GM18508 (cell line): ENCODE measurements at regions not wholly inside any gene's neighbourhood (a gene's known extent, or its start where the extent isn't known, plus 50 kb on each side); places are given as distances from the start of the nearest gene placed in this dataset.
"Not testable (repeated sequence)": the region's sequence is repeated elsewhere in the genome, so short reads cannot be mapped to it uniquely, and the experiment has no call there.

Experiments used
- ATAC-seq: cut with Tn5 transposase; IDR thresholded peaks from one replicate; pipeline ENCODE4 v1.9.1; 2021; ENCODE audit warnings: moderate number of reproducible peaks; ENCODE audit not compliant: insufficient read depth, unreplicated experiment

DNA sequence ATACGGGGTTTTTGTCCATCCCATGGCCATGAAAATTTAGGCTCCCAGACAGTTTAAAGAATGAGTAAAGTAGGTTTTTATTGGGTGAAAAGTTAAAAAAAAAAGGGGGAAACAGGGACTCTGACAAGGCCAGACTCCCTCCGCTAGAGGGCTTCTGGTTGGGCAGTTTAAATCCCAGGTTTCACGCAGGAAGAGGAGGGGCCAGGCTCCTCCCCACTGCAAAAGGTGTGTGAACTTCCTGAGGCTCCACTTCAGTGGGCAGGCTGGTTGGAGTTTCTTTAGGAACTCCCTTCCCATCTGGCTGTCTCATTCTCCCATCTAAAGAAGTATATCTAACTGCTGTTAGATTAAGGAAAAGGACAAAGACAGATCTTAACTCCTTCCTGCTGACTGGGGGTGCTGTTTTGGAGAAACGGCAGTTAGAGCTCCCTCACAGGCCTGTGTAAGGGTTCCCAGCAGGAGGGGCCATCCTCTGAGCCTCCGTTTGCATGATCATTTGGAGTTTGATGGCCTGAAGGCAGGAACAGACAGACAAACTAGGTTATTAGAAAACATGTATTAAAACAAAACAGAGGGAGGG, 1160.7 kb downstream of the CNTNAP5 start:
- ATAC-seq: no peak

DNA sequence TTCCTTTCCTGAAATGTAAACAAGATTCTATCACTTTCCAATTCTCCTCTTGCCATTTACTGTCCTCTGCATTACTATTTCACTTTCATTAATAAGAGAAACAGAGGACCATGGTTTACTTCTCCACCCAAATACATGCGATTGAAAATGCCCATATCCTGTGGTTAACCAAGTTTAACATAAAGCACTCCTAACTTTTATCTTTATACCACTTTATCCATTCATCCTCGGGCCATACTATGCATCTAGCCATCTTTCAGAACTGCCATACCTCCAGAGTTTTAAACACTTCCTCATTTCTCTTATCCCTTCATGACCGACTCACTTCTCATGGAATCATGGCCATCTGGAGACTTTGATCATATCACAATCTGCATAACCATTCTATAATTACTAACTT, 1182.3 kb downstream of the CNTNAP5 start:
- ATAC-seq: no peak

DNA sequence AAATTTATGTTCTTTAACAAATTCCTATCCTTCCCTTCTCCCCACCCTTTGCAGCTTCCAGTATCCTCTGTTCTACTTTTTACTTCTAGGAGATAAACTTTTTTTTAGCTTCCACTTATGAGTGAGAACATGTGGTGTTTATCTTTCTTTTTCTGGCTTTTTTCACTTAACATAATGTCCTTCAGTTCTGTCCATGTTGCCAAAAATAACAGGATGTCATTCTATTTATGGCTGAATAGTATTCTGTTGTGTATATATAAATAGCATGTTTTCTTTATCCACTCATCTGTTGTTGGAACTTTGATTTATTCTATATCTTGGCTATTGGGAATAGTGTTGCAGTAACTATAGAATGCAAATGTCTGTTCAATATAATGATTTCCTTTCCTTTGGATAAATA, 1191.2 kb downstream of the CNTNAP5 start:
- no peak for ATAC-seq

DNA sequence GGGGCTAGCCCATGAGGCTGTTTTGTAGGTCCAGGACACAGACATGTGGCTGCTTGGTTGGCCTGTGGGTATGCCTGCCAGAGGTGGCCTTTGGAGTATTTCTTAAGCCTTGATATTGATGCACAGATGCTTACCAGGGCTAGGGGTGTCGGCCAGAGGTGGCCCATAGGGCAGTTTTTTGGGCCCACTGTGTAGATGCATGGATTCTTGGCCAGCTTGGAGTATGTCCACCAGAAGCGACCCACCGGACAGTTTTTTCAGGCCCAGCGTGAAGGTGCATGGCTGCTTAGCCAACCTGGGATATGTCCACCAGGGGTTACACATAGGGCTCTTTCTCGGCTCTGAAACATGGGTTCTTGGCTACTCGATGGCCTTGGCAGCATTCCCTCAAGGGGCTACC, 1199.1 kb downstream of the CNTNAP5 start:
- ATAC-seq: no peak

DNA sequence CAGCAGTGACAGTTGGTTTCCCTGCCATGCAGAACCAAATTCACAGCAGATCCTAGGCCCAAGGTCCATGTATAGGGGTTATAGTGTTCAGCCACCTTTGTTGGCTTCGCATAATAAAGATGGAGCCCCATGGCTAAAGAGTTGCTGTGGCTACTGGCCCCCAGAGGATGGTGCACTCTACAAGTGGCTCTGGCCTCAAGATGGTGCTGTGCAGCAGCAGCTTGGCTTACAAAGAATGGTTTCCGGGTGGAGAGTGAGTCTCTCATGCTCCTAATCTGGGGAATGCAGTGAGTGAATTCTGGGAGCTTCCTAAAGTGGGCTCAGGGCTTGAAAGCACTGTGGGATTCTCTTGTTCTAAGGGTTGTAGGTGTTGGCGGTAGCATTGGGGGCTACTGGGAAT, 1199.7 kb downstream of the CNTNAP5 start:
- ATAC-seq: no peak

DNA sequence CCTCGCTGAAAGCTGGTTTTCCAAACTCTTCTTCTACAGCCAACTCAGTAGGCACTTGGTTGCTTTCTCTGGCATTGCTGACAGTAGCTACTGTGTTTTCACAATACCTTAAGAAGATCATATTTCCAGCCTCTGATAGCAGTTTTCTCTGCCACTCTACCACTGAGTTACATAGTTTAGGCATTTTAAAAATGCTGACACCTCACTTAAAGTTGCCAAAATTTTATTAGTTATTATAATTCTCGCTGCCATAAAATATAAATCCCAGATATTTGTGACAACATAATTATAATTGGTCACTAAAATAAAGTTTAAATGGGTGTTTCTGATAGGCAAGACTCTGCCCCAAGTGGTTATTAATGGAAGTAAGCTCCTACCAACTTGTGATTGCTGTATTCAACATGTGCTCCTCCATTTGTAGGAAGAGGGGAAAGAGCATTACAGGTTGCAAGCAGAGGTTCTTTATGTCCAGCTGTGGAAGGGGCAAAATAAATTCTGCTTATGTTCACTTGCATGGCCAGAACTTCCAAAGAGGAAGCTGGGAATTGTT, 1202.8 kb downstream of the CNTNAP5 start:
- ATAC-seq: no peak

DNA sequence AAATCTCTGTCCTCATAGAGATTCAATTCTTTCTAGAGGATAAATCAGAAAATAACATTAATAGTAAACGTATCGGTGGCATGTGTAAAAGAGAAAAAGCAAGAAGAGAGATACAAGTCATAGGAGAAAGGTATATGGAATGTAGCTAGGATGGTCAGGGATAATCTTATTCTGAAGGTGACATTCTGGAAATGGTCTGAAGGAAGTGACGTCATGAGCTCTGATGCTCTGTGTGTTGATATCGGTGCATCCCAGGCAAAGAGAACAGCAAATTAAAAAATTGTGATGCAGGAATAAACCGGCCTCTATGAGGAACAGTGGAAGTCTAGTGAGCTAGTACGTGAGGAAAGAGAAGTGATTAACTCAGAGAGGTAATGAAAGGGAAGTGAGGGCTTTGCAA, 1215.8 kb downstream of the CNTNAP5 start:
- no peak for ATAC-seq

DNA sequence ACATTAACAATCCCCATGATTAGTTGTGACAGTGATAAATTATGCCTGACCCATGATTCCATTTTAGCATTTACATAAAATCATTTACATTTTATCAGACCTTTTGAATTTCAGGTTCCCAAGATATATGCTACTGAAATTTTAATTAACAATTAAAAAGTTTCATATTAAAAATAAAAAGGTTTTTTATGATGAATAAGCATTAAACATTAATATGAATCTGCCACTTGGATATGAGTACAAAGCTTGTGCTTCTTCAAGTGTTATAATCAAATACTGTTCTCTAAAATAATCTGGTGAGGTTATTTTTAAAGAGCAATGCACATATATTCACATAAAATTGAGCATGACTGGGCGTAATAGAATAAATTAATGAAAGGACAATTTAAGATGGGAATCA, 1218.0 kb downstream of the CNTNAP5 start:
- no peak for ATAC-seq

DNA sequence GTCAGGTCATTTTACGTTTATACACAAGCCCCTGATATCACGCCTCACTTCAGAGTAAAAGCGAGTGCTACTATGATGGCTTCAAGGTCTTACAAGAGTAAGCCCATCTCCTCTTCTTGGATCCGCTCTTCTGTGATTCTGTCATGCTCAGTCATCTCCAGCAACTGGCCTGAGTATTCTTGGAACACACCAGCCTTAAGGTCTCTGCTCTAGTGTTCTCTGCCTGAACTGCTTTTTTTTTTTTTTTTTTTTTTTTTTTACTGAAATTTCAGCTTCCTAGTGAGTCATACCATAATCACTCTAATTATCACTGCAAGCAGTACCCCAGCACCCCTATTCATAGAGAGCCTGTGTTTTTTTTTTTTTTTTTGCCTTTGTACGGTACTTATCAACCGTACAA, 1228.9 kb downstream of the CNTNAP5 start:
- ATAC-seq: no peak

DNA sequence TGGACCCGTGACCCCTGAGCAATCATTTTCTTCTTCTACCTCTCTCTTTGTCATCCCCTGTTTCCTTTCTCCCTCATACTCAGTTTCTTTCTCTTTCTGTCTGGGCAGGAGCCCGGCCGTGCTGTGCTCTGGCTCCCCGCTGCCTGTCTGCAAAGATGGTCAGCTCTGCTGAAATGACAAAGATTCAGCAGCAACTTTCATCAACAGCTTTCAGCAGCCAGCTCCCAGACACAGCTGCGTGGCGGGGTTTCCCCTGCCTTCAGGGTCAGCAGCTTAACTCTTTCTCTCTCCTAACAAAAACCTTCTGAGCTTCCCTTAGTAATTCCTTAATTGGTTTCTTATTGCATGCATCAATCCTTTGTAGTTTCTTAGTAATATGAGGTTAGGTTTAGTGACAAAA, 1234.4 kb downstream of the CNTNAP5 start:
- no peak for ATAC-seq

DNA sequence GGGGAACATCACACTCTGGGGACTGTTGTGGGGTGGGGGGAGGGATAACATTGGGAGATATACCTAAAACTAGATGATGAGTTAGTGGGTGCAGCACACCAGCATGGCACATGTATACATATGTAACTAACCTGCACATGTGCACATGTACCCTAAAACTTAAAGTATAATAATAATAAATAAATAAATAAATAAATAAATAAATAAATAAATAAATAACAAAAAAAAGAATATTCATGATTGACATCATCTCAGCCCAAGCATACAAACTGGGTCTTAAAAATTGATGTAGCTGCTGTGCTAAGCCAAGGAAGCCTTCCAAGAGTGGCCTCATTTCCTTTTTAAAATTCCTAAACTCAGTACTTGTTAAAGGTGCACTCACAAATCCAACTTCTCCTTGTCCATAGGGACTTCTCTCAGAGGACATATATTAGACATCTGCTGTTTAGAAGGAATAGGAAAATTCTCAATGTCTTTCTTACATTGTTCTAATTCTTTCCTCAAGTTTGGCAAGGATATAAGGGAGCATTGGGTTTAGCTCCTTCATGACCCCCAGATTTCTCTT, 1235.4 kb downstream of the CNTNAP5 start:
- ATAC-seq: not testable (repeated sequence)

DNA sequence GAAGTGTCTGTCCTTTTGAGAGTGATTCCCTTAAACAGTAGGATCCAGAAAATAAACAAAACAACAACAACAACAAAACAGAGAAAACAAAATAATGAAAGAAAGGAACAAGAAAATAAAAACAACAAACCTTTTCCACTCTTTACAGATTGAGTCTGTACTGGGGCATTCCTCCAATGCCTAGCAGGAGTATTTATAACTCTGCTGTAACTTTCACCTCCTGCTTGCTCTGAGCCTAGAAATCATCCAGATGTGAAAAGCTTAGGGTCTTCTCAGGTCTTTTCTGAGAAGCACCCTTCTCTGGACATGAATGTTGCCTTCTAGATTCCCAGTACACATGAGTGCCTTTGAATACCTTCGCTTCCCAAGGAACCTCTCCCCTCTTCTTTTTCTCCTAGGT, 1239.4 kb downstream of the CNTNAP5 start:
- no peak for ATAC-seq

DNA sequence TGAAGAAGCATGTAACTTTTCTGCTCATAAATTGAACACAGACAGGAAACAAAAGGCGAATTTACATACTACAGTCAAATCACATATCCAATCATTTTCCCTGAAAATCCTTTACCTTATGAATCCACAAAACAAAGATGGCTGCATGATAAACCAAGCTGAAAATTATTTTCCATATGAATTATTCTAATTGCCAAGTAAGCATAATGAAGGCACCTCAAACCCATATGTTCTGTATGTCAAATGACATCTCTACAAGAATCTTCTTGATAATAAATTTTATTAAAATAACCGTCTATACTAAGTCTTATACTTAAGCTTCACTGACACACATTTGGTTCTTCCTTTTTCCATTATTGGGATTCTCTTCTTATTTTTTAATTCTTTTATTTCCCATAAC, 1242.6 kb downstream of the CNTNAP5 start:
- no peak for ATAC-seq

DNA sequence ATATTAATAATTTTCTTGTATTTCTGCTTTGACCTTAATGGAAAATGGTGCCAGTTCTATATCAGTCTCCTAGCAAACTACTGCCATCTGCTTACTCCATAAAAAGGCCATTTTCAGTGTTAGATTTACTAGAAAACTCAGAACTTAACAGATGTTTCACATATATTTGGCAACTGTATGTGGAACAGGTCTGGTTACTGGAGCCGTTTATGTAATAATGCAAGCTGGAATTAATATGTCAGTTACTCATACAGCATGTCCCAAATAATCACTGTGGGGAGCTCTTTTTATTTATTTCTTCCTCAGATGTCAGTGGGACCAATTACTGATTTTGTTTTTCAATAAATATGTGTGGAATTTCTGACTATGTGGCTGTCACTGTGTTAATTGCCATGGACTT, 1247.6 kb downstream of the CNTNAP5 start:
- no peak for ATAC-seq

DNA sequence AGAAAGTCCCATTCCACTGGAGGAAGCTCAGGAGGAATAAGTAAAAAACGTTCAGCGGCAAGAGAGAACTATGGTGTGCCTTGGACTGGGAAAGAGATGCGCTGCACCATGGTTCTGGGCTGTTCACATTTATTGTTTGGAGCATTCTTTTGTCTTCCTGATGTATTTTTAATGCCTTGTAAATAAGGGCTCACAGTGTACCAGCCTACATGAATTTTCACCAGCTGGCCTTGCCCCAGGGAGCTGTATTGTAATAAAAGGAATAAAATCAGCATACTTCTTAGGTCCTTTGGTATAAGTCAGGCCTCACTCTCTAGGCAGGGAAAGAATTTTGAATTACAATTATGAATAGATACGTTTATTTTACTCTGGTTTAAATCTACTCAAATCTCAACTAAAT, 1249.6 kb downstream of the CNTNAP5 start:
- ATAC-seq: no peak

DNA sequence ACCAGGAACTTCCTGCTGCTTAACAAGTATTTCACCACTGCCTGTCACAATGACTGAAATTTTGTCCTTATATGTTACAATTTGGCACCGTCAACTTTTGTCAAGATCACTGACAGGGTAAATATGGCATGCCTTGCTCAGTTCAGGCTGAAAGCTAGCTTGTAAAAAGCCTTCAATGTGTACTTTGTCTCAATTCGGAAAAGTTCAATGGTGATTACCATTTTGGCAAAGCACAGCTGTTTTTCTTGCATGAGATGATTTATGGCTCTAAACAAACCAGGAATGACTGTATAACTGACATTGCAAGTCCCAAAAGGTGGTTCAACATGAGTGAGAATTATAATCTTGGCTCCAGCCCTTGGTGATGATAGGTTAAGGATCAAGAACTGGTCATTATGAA, 1255.2 kb downstream of the CNTNAP5 start:
- no peak for ATAC-seq

DNA sequence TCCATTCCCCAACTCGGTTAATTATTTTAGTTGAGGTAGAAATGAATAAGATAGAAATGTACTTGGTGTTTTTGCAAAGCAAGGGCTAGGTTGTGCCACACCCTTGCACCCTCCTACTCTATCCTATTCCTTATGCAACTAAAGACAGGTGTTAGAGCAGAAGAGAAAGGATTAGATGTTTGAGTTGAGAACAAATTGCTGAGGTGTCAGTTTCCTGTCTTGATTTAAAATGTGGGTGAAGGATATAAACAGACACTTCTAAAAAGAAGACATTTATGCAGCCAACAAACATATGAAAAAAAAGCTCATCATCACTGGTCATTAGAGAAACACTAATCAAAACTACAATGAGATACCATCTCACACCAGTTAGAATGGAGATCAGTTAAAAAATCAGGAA, 1256.2 kb downstream of the CNTNAP5 start:
- ATAC-seq: no peak

DNA sequence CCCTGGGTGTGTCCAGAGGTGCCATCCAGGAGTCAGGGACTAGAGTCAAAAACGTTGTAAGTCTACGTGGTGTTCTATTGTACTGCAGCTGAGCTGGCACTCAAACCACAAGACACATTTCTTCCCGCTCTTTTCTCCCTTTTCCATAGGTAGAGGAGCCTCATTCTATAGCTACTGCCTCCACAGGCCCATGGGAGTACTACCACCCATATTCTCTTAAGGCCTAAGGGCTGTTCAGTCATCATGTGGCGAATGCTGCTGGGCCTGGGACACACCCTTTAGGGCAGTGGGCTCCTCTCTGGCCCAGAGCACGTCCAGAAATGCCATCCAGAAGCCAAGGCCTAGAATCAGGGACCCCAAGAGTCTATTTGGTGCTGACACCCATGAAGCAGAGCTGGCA, 1271.7 kb downstream of the CNTNAP5 start:
- no peak for ATAC-seq

DNA sequence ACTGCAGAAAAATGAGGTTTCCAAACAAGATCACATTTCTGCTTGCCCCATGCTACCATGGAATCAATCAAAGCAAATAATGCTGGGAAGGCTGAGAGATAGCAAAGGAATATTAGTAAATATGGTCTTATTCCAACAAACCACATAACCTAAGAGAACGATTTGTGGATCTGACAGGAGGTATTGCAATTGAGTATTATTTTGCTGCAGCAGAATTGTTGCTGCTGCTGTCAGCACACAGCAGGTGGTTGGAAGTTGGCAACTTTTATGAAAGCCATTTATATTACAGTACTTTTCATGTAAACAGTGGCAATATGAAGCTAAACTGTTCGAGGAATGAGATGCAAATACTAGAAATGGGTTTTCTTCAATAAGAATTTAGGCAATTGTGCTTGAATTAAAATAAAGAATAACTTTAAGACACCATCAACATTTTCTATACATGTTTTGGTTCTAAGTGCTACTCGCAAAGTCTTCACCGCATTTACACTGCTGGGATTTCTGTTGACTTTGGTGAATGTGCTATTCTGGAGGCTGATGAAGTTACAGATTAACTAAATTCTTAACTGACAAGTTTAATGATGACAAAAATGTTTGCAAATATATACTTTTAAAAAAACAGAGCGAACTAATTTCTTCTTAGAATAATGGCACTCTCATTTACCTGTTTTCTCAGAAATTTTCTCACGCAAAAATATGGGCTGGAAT, 1285.7 kb downstream of the CNTNAP5 start:
- no peak for ATAC-seq

DNA sequence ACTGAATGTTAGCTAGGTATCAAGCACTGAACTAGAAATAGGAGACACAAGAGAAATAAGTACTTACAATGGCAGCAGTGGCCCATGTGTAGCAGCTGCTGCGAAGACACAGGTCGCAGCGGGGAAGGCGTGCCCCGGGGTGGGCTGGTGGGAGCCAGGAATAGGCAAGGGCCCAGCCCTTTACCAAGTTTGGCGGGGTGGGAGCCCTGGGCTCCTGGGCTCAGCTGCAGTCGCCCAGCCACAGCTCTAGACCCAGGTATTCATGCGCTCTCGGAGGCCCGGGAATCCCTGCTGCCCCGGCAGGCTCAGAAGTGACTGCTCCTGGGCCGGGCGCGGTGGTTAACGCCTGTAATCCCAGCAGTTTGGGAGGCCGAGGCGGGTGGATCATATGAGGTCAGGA, 1287.3 kb downstream of the CNTNAP5 start:
- ATAC-seq: no peak

DNA sequence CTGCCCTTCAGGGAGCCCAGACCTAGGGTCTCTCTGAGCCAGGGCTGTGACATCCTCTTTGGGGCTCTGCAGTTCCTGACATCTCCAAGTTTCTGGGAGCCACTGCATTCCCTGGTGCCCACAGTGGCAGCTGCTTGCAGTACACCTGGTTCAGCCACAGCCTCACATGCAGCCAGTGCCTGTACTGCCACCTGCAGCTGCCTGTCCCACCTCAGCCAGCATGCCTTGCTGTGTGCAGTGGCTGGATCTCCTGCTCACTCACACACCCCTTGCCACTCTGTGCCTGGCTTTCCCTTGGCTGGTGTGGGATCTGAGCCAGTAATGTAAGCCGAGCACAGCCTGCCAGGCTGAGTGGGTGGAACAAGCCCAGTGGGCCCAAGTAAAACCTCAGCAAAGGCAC, 1288.7 kb downstream of the CNTNAP5 start:
- ATAC-seq: no peak

DNA sequence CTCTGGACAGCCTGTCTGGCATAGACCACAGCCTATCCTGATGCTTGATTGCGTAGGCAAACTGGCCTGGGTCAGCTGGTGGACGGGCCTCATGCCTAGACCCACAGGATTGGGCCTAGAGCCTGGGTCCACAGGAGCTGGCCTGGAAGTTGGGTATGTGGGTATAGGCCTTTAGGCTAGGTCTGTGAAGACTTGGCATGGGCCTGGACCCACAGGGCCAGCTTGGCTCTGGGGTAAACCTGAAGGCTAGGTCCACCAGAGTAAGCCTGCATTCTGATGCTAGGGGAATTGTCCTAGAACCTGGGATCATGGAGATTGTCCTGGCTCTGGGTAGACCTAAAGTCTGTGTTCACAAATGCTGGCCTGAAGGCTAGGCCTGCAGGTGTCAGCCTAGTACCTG, 1293.7 kb downstream of the CNTNAP5 start:
- no peak for ATAC-seq
